ENCODE measurements at regions not wholly inside any gene's neighbourhood (a gene's known extent, or its start where the extent isn't known, plus 50 kb on each side); places are given as distances from the start of the nearest gene placed in this dataset.
"Not testable (repeated sequence)": the region's sequence is repeated elsewhere in the genome, so short reads cannot be mapped to it uniquely, and the experiment has no call there.

DNA sequence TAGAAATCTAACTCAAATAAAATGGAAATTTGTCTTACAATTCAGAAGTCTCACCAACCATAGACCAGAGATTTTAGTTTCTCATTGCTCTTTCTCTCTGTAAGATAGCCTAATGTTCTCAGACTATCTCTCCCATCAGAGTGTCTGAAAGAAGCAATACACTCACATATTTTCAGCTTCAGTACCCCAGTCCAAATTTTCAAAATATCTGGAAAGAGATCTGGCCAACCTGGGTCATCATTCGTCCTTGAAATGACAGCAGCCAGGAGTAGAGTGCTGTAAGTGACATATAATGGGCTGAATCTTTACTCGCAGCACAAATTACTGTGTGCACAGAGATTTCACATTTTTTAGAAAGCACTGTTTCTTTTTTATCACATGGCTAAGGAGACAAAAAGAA is 313.3 kb upstream of the PRR16 start:
- DNase-seq (ENCODE audit: low spot score) = no peak

DNA sequence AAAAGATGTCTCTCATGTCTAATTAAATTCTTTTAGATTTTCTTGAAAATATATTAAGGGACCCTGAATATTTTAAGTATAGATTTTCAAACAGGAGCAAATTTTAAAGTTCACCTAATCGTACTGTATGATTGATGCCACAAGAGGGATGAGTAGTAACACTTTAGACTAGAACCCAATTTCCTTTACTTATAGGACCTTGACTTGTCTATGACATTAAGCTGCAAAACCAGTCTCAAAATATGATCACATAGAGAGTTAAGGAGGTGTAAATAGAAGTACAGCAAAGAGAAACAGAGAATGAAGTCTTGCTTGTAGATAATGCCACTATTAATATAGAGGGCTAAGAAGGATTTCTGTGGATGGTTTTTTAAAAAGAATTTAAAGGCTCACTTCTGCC is 312.9 kb upstream of the PRR16 start:
- no peak for DNase-seq (ENCODE audit: low spot score)

DNA sequence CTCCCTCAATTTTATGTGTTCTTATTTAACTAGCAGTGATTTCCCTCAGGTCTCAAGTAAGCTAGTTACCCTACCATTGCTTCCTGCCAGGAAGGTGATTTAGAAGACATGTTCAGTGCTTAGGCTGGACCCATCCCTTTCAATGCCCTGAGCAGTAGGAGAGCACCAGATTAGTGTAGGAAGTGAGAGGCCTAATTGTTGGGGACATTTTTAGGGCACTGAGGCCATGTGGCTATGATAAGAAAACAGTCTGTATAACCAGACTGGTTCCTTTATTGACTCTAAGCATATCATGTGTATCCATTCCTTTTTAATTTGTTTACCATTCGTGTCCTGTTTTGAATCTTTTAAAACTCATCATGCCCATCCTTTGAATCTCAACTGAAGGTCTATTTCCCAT is 312.3 kb upstream of the PRR16 start:
- no peak for DNase-seq (ENCODE audit: low spot score)

DNA sequence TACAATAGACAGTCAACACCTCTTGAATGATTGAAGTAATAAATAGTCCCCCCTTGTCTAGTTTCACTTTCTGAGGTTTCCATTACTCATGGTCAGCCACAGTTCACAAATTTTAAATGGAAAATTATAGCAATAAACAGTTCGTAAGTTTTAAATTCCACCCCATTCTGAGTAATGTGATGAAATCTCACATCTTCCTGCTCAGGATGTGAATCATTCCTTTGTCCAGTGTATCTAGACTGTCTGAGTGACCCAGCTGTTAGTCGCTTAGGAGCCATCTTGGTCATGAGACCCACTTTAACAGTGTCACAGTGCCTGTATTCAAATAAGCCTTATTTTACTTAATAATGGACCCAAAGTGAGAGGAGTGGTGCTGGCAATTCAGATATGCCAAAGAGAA is 311.6 kb upstream of the PRR16 start:
- DNase-seq (ENCODE audit: low spot score) = no peak

- no peak for DNase-seq (ENCODE audit: low spot score)
Observed at GRCh38 chr5:120152931-120153330, 311.2 kb upstream of the PRR16 start.

DNA sequence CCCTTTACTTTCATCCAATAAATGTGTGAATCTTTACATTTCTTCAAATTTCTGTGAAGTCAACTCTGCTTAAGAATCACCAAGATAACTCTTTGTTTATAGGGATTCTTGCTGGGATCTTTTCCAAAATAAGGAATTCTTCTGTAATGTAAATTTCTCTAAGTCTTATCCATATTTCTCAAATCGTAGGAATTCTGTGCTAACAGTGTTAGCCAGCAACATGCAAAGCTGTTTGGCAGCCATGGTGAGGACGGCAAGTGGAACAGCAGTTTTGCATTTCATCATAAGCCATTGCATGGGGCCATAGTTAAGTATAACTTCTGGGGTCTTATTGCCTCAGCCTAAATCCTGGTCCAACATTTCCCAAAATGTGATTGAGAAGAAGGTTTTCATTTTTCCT is 310.5 kb upstream of the PRR16 start:
- DNase-seq (ENCODE audit: low spot score) = no peak

- DNase-seq (ENCODE audit: low spot score) = no peak
Observed at GRCh38 chr5:120155873-120156272, 308.2 kb upstream of the PRR16 start.

DNA sequence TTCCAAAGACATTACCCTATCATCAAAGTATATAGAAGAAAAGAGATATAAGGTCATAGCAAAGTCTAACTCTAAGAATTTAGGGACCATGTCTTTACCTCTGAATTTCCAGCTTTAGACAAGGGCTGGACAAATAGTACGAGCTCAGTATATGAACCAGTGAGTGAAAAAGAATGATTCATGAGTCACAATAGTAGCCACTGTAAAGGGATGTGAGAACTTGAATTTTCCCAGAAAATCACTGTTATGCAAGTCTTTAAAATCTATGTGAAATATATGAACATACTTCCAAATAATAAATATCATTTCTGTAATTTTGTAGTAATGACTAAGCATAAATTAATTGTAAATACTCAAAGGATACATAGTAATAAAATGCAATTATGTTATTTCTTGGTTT is 305.9 kb upstream of the PRR16 start:
- no peak for DNase-seq (ENCODE audit: low spot score)

GRCh38 chr5:120159155-120159554 is 304.9 kb upstream of the PRR16 start:
- DNase-seq (ENCODE audit: low spot score) = no peak

GRCh38 chr5:120160124-120160895 is 303.8 kb upstream of the PRR16 start:
- no peak for DNase-seq (ENCODE audit: low spot score)

GRCh38 chr5:120162321-120162720 is 301.8 kb upstream of the PRR16 start:
- DNase-seq (ENCODE audit: low spot score) = no peak

- no peak for DNase-seq (ENCODE audit: low spot score)
Observed at GRCh38 chr5:120164037-120164436, 300.1 kb upstream of the PRR16 start.

DNA sequence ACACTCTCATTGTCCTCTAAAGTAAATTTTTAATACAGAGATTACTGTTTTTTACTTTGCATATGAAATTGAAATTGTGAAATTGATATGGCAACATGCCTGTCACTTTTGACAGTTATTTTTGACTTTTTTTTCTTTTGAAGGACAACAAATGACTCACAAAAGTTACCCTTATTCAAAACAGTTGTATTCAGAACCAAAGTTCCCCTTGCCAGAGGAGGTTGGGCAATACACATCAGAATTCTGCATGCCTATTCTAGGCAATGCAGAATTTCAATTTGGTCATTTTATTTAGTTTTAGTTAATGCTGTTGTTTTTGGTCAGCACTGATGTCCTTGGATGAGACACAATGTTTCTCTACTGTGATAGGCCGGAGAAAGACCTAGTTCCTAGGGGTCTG is 299.1 kb upstream of the PRR16 start:
- no peak for DNase-seq (ENCODE audit: low spot score)

DNA sequence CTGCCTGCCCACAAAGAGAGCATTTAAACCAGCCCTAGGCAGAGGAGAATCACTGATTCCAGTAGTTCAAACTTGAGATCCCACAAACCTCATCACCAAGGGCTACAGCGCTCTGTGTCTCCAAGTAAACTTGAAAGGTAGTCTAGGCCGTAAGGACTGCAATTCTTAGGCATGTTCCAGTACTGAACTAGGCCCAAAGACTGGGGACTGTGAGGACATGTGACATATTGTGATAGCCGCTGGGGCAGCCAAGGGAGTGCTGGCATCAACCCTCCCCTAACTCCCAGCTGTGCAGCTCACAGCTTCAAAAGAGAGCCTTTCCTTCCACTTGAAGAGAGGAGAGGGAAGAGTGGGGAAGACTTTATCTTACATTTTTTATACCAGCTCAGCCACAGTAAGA is 291.0 kb upstream of the PRR16 start:
- DNase-seq (ENCODE audit: low spot score) = no peak

- no peak for DNase-seq (ENCODE audit: low spot score)
Observed at GRCh38 chr5:120174089-120174488, 290.0 kb upstream of the PRR16 start.

GRCh38 chr5:120181238-120181637 is 282.9 kb upstream of the PRR16 start:
- DNase-seq (ENCODE audit: low spot score) = not testable (repeated sequence)

DNA sequence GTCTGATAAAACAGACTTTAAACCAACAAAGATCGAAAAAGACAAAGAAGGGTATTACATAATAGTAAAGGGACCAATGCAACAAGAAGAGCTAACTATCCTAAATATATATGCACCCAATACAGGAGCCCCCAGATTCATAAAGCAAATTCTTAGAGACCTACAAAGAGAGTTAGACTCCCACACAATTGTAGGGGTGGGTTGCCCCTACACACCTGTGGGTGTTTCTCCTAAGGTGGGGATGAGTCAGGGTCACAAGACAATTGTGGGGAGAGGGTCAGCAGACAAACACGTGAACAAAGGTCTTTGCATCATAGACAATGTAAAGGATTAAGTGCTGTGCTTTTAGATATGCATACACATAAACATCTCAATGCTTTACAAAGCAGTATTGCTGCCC is 269.4 kb upstream of the PRR16 start:
- not testable (repeated sequence) for DNase-seq (ENCODE audit: low spot score)

DNA sequence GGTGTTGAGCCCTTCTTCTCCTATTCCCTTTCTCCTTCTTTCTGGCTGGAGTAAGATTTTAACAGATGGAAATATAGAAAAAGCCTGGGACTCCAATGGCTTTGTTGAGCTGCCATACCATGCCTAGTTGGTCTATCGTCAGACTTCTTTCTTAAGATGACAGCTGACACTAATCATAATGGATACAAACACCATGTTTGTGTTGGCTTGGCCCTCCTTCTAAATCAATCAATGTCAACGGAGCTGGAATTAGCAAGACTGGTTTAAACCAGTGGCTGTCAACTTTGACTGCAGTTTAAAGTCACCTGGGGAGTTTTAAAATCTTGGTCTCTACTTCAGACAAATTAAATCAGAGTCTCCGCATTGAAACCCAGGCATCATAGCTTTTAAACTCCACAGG is 264.5 kb upstream of the PRR16 start:
- no peak for DNase-seq (ENCODE audit: low spot score)

DNA sequence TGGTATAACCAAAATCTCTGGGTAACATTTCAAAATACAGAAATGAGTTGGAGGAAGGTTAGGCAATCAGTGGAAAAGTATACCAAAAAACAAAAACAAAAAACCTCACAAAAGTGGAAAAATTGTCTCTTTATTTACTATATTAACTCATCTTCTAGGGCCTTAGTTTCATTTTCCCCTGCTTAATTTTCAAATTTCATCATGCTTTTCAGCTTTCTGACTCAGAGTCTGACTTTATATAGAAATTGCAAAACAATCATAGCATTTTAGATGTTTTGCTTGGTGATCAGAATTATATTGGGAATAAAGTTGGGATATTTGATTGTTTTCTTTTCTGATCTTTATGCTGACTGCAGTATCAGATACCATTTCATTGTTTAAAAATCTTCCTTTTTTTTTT is 257.0 kb upstream of the PRR16 start:
- no peak for DNase-seq (ENCODE audit: low spot score)

- DNase-seq (ENCODE audit: low spot score) = no peak
Observed at GRCh38 chr5:120217001-120217400, 247.1 kb upstream of the PRR16 start.

DNA sequence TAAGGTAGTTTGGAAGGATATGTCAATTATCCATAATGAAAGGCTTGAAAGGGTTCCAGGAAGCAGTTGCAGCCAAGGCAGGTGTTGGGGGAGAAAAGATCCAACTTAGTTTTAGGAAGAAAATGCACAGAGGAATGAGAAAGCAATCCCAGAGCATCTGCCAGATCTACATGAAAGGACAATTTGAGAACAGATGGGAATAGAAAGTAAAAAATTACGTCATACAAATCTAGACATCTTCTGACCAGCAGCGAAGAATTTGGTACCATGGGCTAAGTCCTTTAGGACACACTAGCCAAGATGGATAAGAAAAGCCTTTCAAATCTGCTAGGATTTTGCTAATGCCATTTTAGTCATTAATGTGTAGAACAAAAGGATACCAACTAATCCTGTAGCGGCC is 244.1 kb upstream of the PRR16 start:
- no peak for DNase-seq (ENCODE audit: low spot score)

- DNase-seq (ENCODE audit: low spot score) = no peak
Observed at GRCh38 chr5:120225524-120225923, 238.6 kb upstream of the PRR16 start.

GRCh38 chr5:120228262-120229031 is 235.7 kb upstream of the PRR16 start:
- peak; percentile 15 for DNase-seq (ENCODE audit: low spot score)

DNA sequence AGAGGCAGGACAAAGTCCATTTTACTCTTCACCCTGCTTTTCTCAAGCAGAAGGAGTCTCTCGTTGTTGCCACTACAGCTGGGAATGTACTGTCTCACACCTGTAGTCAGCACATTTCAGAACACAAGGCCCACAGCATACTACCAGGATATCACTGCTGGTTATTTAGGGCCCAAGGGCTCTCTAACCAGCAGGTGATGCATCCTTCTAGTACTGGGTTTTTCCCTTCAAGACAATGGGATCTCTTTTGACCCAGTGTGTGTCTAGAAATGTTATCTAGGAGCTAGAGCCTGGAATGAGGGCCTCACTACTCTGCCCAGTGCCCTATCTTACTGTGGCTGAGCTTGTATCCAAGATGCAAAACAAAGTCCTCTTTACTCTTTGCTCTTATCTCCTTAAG is 235.1 kb upstream of the PRR16 start:
- no peak for DNase-seq (ENCODE audit: low spot score)
